ENCODE measurements at regions not wholly inside any gene's neighbourhood (a gene's known extent, or its start where the extent isn't known, plus 50 kb on each side); places are given as distances from the start of the nearest gene placed in this dataset.

- no peaks in the 10 kb centered on the region for H3K36me3 ChIP-seq
- H3K9me3 ChIP-seq: no peaks in the 10 kb centered on the region
- WGBS, 2 donors (ENCODE audit: low coverage in 1 of 2): 49 to 50% methylated on average over 1 to 2 of the region's 2 CpGs
- no peaks in the 10 kb centered on the region for H3K4me1 ChIP-seq
- H3K4me3 ChIP-seq: no peak overlapping the region
- H3K27ac ChIP-seq: no peak overlapping the region
- no peaks in the 10 kb centered on the region for H3K27me3 ChIP-seq
- no peak for ATAC-seq
- TF ChIP-seq POLR2AphosphoS5 (IDR thresholded peaks at IDR 0.05) (no peak), POLR2A (IDR thresholded peaks at IDR 0.05) (no peak), CTCF (IDR thresholded peaks at IDR 0.05) (no peak), EP300 (IDR thresholded peaks at IDR 0.05) (no peak)
These were observed 55.7 kb upstream of the CCDC160 start for GRCh38 chrX:134181275-134181660.

GRCh38 chrX:134183665-134184064, 53.3 kb upstream of the CCDC160 start:
- 75 to 100% methylated on average over 2 to 4 of the region's 6 CpGs for WGBS, 2 donors (ENCODE audit: low coverage in 1 of 2)
- H3K4me3 ChIP-seq: no peak overlapping the region
- no peaks in the 10 kb centered on the region for H3K4me1 ChIP-seq
- no peak for TF ChIP-seq CTCF (IDR thresholded peaks at IDR 0.05)
- ATAC-seq: no peak
- no peak overlapping the region for H3K27ac ChIP-seq
- H3K36me3 ChIP-seq: no peaks in the 10 kb centered on the region
- H3K27me3 ChIP-seq: no peaks in the 10 kb centered on the region
- H3K9me3 ChIP-seq: no peaks in the 10 kb centered on the region

- TF ChIP-seq POLR2A (IDR thresholded peaks at IDR 0.05): no peak
- TF ChIP-seq CTCF (IDR thresholded peaks at IDR 0.05): no peak
- no peak for TF ChIP-seq EP300 (IDR thresholded peaks at IDR 0.05)
- no peak for TF ChIP-seq POLR2AphosphoS5 (IDR thresholded peaks at IDR 0.05)
- H3K27ac ChIP-seq: no peak overlapping the region
- H3K4me1 ChIP-seq: no peaks in the 10 kb centered on the region
- H3K9me3 ChIP-seq: no peaks in the 10 kb centered on the region
- H3K4me3 ChIP-seq: no peak overlapping the region
- no peaks in the 10 kb centered on the region for H3K36me3 ChIP-seq
- no peaks in the 10 kb centered on the region for H3K27me3 ChIP-seq
- WGBS, 2 donors (ENCODE audit: low coverage in 1 of 2): 50% methylated on average over 1 of the region's 1 CpG; no CpG with 5 or more reads in 1 of the 2 donors
- ATAC-seq: no peak
These were observed 52.0 kb upstream of the CCDC160 start for GRCh38 chrX:134184936-134185335.

GRCh38 chrX:134186362-134187121, 50.4 kb upstream of the CCDC160 start:
- no peak overlapping the region for H3K27ac ChIP-seq
- no peak for ATAC-seq
- TF ChIP-seq POLR2AphosphoS5 (IDR thresholded peaks at IDR 0.05): no peak
- TF ChIP-seq POLR2A (IDR thresholded peaks at IDR 0.05): no peak
- TF ChIP-seq CTCF (IDR thresholded peaks at IDR 0.05): no peak
- no peak overlapping the region for H3K4me3 ChIP-seq
- H3K4me1 ChIP-seq: no peaks in the 10 kb centered on the region
- no peaks in the 10 kb centered on the region for H3K36me3 ChIP-seq
- no peaks in the 10 kb centered on the region for H3K9me3 ChIP-seq
- WGBS, 2 donors (ENCODE audit: low coverage in 1 of 2): 43 to 52% methylated on average over 7 to 8 of the region's 8 CpGs
- no peaks in the 10 kb centered on the region for H3K27me3 ChIP-seq

Small RNA genes in the stretch of these regions (small RNA-seq; reads per million reads assigned to genes)
- gene RF00019 (0 reads per million in 4 donors), gene TIMM8BP2 (0 reads per million in 4 donors)
